ENCODE measurements at regions not wholly inside any gene's neighbourhood (a gene's known extent, or its start where the extent isn't known, plus 50 kb on each side); places are given as distances from the start of the nearest gene placed in this dataset.

DNA sequence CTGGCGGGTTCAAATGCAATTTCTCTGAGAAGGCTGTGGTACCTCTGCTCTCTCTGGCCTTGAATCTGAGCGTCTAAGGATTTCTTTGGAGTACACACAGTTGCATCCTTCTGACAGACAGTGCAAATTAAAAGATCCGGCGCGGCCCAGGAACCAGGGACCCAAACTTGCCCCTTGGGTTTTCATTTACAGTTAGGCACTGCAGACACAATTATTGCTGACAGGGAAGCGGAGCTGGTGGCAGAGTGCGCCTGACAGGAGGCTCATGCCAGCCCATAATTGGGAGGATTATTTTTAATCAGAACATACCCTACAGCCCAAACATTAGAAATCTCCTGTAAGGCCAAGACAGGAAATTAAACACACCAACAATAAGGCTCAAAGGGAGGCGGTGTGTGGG is 1023.4 kb upstream of the RBFOX1 start:
- TF ChIP-seq, protein P1, sequence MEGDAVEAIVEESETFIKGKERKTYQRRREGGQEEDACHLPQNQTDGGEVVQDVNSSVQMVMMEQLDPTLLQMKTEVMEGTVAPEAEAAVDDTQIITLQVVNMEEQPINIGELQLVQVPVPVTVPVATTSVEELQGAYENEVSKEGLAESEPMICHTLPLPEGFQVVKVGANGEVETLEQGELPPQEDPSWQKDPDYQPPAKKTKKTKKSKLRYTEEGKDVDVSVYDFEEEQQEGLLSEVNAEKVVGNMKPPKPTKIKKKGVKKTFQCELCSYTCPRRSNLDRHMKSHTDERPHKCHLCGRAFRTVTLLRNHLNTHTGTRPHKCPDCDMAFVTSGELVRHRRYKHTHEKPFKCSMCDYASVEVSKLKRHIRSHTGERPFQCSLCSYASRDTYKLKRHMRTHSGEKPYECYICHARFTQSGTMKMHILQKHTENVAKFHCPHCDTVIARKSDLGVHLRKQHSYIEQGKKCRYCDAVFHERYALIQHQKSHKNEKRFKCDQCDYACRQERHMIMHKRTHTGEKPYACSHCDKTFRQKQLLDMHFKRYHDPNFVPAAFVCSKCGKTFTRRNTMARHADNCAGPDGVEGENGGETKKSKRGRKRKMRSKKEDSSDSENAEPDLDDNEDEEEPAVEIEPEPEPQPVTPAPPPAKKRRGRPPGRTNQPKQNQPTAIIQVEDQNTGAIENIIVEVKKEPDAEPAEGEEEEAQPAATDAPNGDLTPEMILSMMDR (IDR thresholded peaks at IDR 0.05 in 8 of 11, conservative IDR thresholded peaks at IDR 0.05 in 3 of 11) = no peak
- TF ChIP-seq POLR2AphosphoS5 (IDR thresholded peaks at IDR 0.05) (no peak), POLR2A (IDR thresholded peaks at IDR 0.05) (no peak)
